GM18499 (cell line): ENCODE measurements at regions not wholly inside any gene's neighbourhood (a gene's known extent, or its start where the extent isn't known, plus 50 kb on each side); places are given as distances from the start of the nearest gene placed in this dataset.
A peak's percentile ranks its signal among the peaks of the same experiment; 100 is the strongest.

Experiments used
- ATAC-seq: cut with Tn5 transposase; IDR thresholded peaks from one replicate; pipeline ENCODE4 v1.9.1; 2021; ENCODE audit warnings: moderate number of reproducible peaks; ENCODE audit not compliant: insufficient read depth, unreplicated experiment

- ATAC-seq: no peak
Measured at GRCh38 chr12:89991807-89992590, 283.4 kb upstream of the ATP2B1 start.

- ATAC-seq: no peak
Measured at GRCh38 chr12:89988188-89988915, 279.7 kb upstream of the ATP2B1 start.

- no peak for ATAC-seq
Measured at GRCh38 chr12:89985935-89986334, 277.3 kb upstream of the ATP2B1 start.

GRCh38 chr12:89984846-89985245 lies 276.2 kb upstream of the ATP2B1 start:
- no peak for ATAC-seq

- no peak for ATAC-seq
Measured at GRCh38 chr12:89983622-89984021, 275.0 kb upstream of the ATP2B1 start.

- no peak for ATAC-seq
Measured at GRCh38 chr12:89980236-89980635, 271.6 kb upstream of the ATP2B1 start.

- no peak for ATAC-seq
Measured at GRCh38 chr12:89977405-89978085, 268.9 kb upstream of the ATP2B1 start.

- no peak for ATAC-seq
Measured at GRCh38 chr12:89976866-89977265, 268.2 kb upstream of the ATP2B1 start.

- ATAC-seq: no peak
Measured at GRCh38 chr12:89975574-89975973, 266.9 kb upstream of the ATP2B1 start.

GRCh38 chr12:89971880-89972279 lies 263.2 kb upstream of the ATP2B1 start:
- no peak for ATAC-seq

GRCh38 chr12:89970722-89971121 lies 262.1 kb upstream of the ATP2B1 start:
- ATAC-seq: no peak

- ATAC-seq: no peak
Measured at GRCh38 chr12:89969093-89969492, 260.5 kb upstream of the ATP2B1 start.

- ATAC-seq: no peak
Measured at GRCh38 chr12:89968151-89968700, 259.6 kb upstream of the ATP2B1 start.

- ATAC-seq: no peak
Measured at GRCh38 chr12:89966495-89967240, 258.0 kb upstream of the ATP2B1 start.

- no peak for ATAC-seq
Measured at GRCh38 chr12:89965993-89966392, 257.4 kb upstream of the ATP2B1 start.

GRCh38 chr12:89962648-89963047 lies 254.0 kb upstream of the ATP2B1 start:
- ATAC-seq: no peak

GRCh38 chr12:89960607-89961394 lies 252.2 kb upstream of the ATP2B1 start:
- no peak for ATAC-seq

GRCh38 chr12:89960011-89960507 lies 251.4 kb upstream of the ATP2B1 start:
- peak; percentile 91 for ATAC-seq

- ATAC-seq: no peak
Measured at GRCh38 chr12:89959179-89959578, 250.5 kb upstream of the ATP2B1 start.
